GM12878 (cell line): ENCODE measurements at regions not wholly inside any gene's neighbourhood (a gene's known extent, or its start where the extent isn't known, plus 50 kb on each side); places are given as distances from the start of the nearest gene placed in this dataset.

ENCODE experiments used
- ATAC-seq: fragments of 200-7000 bp; cut with Tn5 transposase; 3 replicates; pipeline ENCODE4 v1.9.1; 2020; ENCODE audit warnings: mild to moderate bottlenecking, moderate library complexity
- BruUV-seq: library from RNA; stranded (reverse); fragments of 400-500 nt; replicated peaks from 2 replicates; lab custom pipeline; 2021; lab: Mats Ljungman, UMichigan
- CTCF ChIA-PET: fragments of 300-600 bp; sonication (Branson Sonifier 250); formaldehyde crosslinking; extraction: SDS; loops from one replicate; lab custom pipeline; 2021; ENCODE audit warnings: inconsistent platforms; lab: Yijun Ruan, JAX
- POLR2A ChIA-PET: fragments of 350-600 bp; formaldehyde crosslinking; extraction: SDS; loops from one replicate; lab custom pipeline; 2021; ENCODE audit warnings: inconsistent platforms; lab: Charles Lee
- RAD21 ChIA-PET: fragments of 300-600 bp; sonication (Branson Sonifier 250); formaldehyde crosslinking; loops from one replicate; lab custom pipeline; 2023; ENCODE audit warnings: antibody characterized with exemption; ENCODE audit not compliant: unreplicated experiment; lab: Charles Lee
- SMC1A ChIA-PET: fragments of 300-600 bp; sonication (Branson Sonifier 250); formaldehyde crosslinking; loops from one replicate; lab custom pipeline; 2023; ENCODE audit not compliant: unreplicated experiment, uncharacterized antibody; lab: Charles Lee
- DNase-seq: peaks from one replicate; pipeline ENCODE4 v3.0.0-alpha.2; 2011; ENCODE audit warnings: low read depth, low spot score
- FAIRE-seq: peaks from 3 replicates; lab custom pipeline; 2011; peaks lifted over from hg19 to GRCh38; lab: Jason Lieb, UNC
- H2AFZ ChIP-seq: 2 replicates; pipeline ENCODE4 v1.6.0; 2011; ENCODE audit warnings: low read depth, low read length, control low read depth; ENCODE audit not compliant: control insufficient read depth
- H3K27ac ChIP-seq: 2 replicates; pipeline ENCODE4 v1.5.1; 2011; ENCODE audit warnings: control low read depth; ENCODE audit not compliant: control insufficient read depth, insufficient read depth
- H3K27me3 ChIP-seq, 2 experiments: replicated peaks in 1 of 2; 2 replicates each; pipeline versions ENCODE4 v1.6.0 to v1.6.1; 2011; ENCODE audit warnings: low read length in 1 of 2; ENCODE audit not compliant: control insufficient read depth in 2 of 2, insufficient read depth in 2 of 2
- H3K36me3 ChIP-seq, 2 experiments: 2 replicates each; pipeline ENCODE4 v1.5.1; 2011; ENCODE audit warnings: low read length in 1 of 2; ENCODE audit not compliant: control insufficient read depth in 2 of 2, insufficient read depth in 2 of 2
- H3K4me1 ChIP-seq: 2 replicates; pipeline ENCODE4 v1.6.1; 2011; ENCODE audit warnings: mild to moderate bottlenecking, low read length, moderate library complexity, mixed read lengths; ENCODE audit not compliant: control insufficient read depth, insufficient read depth
- H3K4me2 ChIP-seq: 2 replicates; pipeline ENCODE4 v1.6.0; 2011; ENCODE audit warnings: control low read depth; ENCODE audit not compliant: control insufficient read depth, insufficient read depth
- H3K4me3 ChIP-seq: fragments of 200-600 bp; sonication (generic); 2 replicates; pipeline ENCODE4 v1.5.1; 2016
- H3K79me2 ChIP-seq: 2 replicates; pipeline ENCODE4 v1.6.0; 2011; ENCODE audit warnings: low read length; ENCODE audit not compliant: control insufficient read depth, insufficient read depth
- H3K9ac ChIP-seq: 2 replicates; pipeline ENCODE4 v1.8.0; 2011; ENCODE audit warnings: low read length, control low read depth, mixed read lengths; ENCODE audit not compliant: control insufficient read depth, insufficient read depth
- H3K9me3 ChIP-seq: replicated peaks from 3 replicates; pipeline ENCODE4 v1.5.1; 2011; ENCODE audit warnings: mild to moderate bottlenecking, low read length; ENCODE audit not compliant: control insufficient read depth, insufficient read depth
- H4K20me1 ChIP-seq: 2 replicates; pipeline ENCODE4 v1.6.0; 2011; ENCODE audit not compliant: control insufficient read depth, insufficient read depth
- CBX5 ChIP-seq: sonication (generic); IDR thresholded peaks from 2 replicates; pipeline ENCODE4 v1.6.1; 2016; ENCODE audit warnings: low read depth, moderate library complexity, mild to moderate bottlenecking, inconsistent platforms
- DPF2 ChIP-seq: fragments of 450-650 bp; IDR thresholded peaks from 2 replicates; pipeline ENCODE4 v1.6.1; 2017; ENCODE audit warnings: mild to moderate bottlenecking
- MAX ChIP-seq: IDR thresholded peaks from 2 replicates; pipeline ENCODE4 v1.6.1; 2012; ENCODE audit warnings: low read depth, low read length, improper control_type of control experiment
- MEF2B ChIP-seq: fragments of 450-650 bp; IDR thresholded peaks from 2 replicates; pipeline ENCODE4 v1.6.1; 2018; ENCODE audit warnings: mild to moderate bottlenecking, moderate library complexity; ENCODE audit not compliant: partially characterized antibody, poor library complexity, severe bottlenecking
- RAD51 ChIP-seq: fragments of 450-650 bp; IDR thresholded peaks from 2 replicates; pipeline ENCODE4 v1.6.1; 2016; ENCODE audit warnings: moderate library complexity, mild to moderate bottlenecking, inconsistent platforms
- RB1 ChIP-seq: fragments of 450-650 bp; formaldehyde crosslinking; IDR thresholded peaks from 2 replicates; pipeline ENCODE4 v1.6.1; 2017; ENCODE audit warnings: mild to moderate bottlenecking, borderline replicate concordance
- RUNX3 ChIP-seq: IDR thresholded peaks from 2 replicates; pipeline ENCODE4 v1.6.1; 2012; ENCODE audit warnings: low read length, inconsistent platforms
- STAT1 ChIP-seq: fragments of 450-650 bp; conservative IDR thresholded peaks from 2 replicates; pipeline ENCODE4 v1.6.1; 2014; ENCODE audit warnings: antibody characterized with exemption, mild to moderate bottlenecking
- ZNF622 ChIP-seq: fragments of 450-650 bp; IDR thresholded peaks from 2 replicates; pipeline ENCODE4 v1.6.1; 2017; ENCODE audit warnings: mild to moderate bottlenecking, inconsistent platforms
- WGBS: methylation state at CpG from one replicate; pipeline ENCODE4 v1.1.6; 2016; ENCODE audit warnings: low lambda C conversion rate; ENCODE audit not compliant: insufficient replicate concordance, insufficient coverage; ENCODE audit errors: missing lambda C conversion rate; 5-methylcytosine and 5-hydroxymethylcytosine counted together
- in situ Hi-C: fragments of 300-500 bp; cut with MboI; formaldehyde crosslinking; loops from 9 replicates; pipeline ENCODE4 v1.14.3; 2018; ENCODE audit warnings: mixed read lengths
- intact Hi-C: fragments of 100-400 bp; cut with micrococcal nuclease; formaldehyde crosslinking; loops from one replicate; pipeline ENCODE4 v1.14.2; 2022; ENCODE audit not compliant: unreplicated experiment
- TF ChIP-seq, protein P1 (sequence below): IDR thresholded peaks from 2 replicates; pipeline ENCODE4 v1.6.1; 2011; ENCODE audit warnings: low read depth, low read length, improper control_type of control experiment, borderline replicate concordance
- TF ChIP-seq, protein P2 (sequence below): fragments of 450-650 bp; IDR thresholded peaks from 2 replicates; pipeline ENCODE4 v1.6.1; 2018; ENCODE audit warnings: borderline replicate concordance, mild to moderate bottlenecking; ENCODE audit not compliant: partially characterized antibody

GRCh38 chr13:50548586-50548985 is 294.9 kb downstream of the DLEU7 start (continued):
- no peak for TF ChIP-seq DPF2

DNA sequence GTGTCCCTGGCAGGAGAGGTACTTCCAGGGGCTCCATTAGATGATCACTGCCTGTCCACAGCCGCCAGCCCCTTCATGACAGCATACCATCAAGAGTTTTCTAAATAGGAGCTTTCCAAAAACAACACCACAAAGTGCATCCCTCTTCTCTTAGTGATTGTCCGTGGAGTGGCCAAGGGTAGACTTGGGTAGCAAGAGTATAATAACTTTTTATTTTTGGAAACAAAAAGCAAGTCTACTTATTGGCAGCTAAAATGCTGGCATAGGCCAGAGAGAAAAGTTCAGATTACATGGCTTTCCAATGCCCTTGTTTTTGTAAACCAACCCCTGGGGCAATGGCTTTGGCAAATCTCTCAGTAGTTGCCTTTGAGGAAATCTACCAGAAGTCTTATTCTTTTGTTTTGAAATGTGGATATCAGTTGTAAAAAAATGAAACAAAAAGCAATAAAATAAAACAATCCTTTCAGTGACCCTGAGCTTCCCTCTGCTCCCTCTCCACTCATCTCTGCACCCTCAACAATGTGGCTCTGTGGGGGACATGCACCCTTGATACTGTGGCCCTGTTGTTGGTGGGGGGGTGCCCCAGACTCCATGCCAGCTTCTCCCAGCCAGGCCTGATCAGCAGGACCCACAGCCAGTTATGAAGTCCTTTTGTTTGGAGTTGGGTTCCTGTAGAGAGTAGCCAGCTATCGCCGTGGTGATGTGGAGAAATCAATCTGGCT is 294.1 kb downstream of the DLEU7 start:
- Histone ChIP-seq H3K36me3 (no peaks in the 10 kb centered on the region), H3K4me3 (no peak overlapping the region), H2AFZ (no peak overlapping the region), H4K20me1 (no peaks in the 10 kb centered on the region), H3K4me1 (no peaks in the 10 kb centered on the region), H3K27me3 (no peaks in the 10 kb centered on the region; a peak in 1 of 4 replicates), H3K9ac (no peak overlapping the region), H3K79me2 (no peaks in the 10 kb centered on the region), H3K9me3 (no peaks in the 10 kb centered on the region; the same call in 2 of the 3 replicates), H3K4me2 (no peak overlapping the region), H3K27ac (no peak overlapping the region)
- ChIA-PET CTCF (no interaction called here), POLR2A (no interaction called here), SMC1A (no interaction called here), RAD21 (no interaction called here)
- DNase-seq (no peak), FAIRE-seq (no peak), ATAC-seq (no peak)
- WGBS: 39% methylated on average over 4 of the region's 4 CpGs
- no TSS peak for BruUV-seq
- no peak for TF ChIP-seq RAD51
- TF ChIP-seq MAX: no peak
- TF ChIP-seq, protein P1, sequence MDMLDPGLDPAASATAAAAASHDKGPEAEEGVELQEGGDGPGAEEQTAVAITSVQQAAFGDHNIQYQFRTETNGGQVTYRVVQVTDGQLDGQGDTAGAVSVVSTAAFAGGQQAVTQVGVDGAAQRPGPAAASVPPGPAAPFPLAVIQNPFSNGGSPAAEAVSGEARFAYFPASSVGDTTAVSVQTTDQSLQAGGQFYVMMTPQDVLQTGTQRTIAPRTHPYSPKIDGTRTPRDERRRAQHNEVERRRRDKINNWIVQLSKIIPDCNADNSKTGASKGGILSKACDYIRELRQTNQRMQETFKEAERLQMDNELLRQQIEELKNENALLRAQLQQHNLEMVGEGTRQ: no peak
- no peak for TF ChIP-seq CBX5
- TF ChIP-seq STAT1: no peak
- TF ChIP-seq MEF2B: no peak
- no peak for TF ChIP-seq RB1
- TF ChIP-seq ZNF622: no peak
- TF ChIP-seq RUNX3: no peak
- TF ChIP-seq, protein P2, sequence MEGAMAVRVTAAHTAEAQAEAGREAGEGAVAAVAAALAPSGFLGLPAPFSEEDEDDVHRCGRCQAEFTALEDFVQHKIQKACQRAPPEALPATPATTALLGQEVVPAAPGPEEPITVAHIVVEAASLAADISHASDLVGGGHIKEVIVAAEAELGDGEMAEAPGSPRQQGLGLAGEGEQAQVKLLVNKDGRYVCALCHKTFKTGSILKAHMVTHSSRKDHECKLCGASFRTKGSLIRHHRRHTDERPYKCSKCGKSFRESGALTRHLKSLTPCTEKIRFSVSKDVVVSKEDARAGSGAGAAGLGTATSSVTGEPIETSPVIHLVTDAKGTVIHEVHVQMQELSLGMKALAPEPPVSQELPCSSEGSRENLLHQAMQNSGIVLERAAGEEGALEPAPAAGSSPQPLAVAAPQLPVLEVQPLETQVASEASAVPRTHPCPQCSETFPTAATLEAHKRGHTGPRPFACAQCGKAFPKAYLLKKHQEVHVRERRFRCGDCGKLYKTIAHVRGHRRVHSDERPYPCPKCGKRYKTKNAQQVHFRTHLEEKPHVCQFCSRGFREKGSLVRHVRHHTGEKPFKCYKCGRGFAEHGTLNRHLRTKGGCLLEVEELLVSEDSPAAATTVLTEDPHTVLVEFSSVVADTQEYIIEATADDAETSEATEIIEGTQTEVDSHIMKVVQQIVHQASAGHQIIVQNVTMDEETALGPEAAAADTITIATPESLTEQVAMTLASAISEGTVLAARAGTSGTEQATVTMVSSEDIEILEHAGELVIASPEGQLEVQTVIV: no peak
- in situ Hi-C loops: no loop called here
- intact Hi-C loops: no loop called here
